Neural cell (in vitro differentiated cells): ENCODE measurements at regions not wholly inside any gene's neighbourhood (a gene's known extent, or its start where the extent isn't known, plus 50 kb on each side); places are given as distances from the start of the nearest gene placed in this dataset.

Source experiments
- EP300 ChIP-seq: fragments of 450-650 bp; conservative IDR thresholded peaks from 2 replicates; pipeline ENCODE4 v1.6.1; 2014; ENCODE audit warnings: antibody characterized with exemption, mild to moderate bottlenecking, moderate library complexity; ENCODE audit not compliant: poor library complexity, severe bottlenecking
- POLR2AphosphoS5 ChIP-seq: IDR thresholded peaks from 2 replicates; pipeline ENCODE4 v1.6.1; 2012
- RAD21 ChIP-seq: fragments of 450-650 bp; conservative IDR thresholded peaks from 2 replicates; pipeline ENCODE4 v1.6.1; 2014; ENCODE audit warnings: antibody characterized with exemption, mild to moderate bottlenecking, moderate library complexity
- TF ChIP-seq, protein P1 (sequence below): fragments of 450-650 bp; IDR thresholded peaks from 2 replicates; pipeline ENCODE4 v1.5.1; 2014; ENCODE audit warnings: antibody characterized with exemption, mild to moderate bottlenecking, moderate library complexity; ENCODE audit not compliant: poor library complexity, severe bottlenecking

DNA sequence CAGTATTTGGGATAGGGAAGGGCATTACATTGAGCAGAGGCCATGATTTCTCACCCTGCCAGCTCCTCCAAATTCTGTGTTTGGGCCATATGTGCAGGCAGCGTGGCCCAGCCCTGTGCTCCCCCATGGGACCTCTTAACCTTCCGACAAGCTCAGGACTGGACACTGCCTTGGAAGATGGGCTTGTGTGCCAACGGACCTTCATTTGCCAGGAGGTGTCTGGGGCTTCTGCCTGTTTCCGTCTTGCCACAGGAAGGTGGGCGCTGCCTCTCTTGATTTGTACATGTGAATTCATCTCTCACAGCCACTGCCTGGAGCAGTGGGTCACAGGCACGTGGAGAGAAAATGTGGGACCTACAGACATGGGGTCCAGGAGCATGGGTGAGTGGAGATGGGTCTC lies 272.6 kb downstream of the CCSER2 start:
- TF ChIP-seq POLR2AphosphoS5, result no peak
- no peak for TF ChIP-seq EP300
- TF ChIP-seq, protein P1, sequence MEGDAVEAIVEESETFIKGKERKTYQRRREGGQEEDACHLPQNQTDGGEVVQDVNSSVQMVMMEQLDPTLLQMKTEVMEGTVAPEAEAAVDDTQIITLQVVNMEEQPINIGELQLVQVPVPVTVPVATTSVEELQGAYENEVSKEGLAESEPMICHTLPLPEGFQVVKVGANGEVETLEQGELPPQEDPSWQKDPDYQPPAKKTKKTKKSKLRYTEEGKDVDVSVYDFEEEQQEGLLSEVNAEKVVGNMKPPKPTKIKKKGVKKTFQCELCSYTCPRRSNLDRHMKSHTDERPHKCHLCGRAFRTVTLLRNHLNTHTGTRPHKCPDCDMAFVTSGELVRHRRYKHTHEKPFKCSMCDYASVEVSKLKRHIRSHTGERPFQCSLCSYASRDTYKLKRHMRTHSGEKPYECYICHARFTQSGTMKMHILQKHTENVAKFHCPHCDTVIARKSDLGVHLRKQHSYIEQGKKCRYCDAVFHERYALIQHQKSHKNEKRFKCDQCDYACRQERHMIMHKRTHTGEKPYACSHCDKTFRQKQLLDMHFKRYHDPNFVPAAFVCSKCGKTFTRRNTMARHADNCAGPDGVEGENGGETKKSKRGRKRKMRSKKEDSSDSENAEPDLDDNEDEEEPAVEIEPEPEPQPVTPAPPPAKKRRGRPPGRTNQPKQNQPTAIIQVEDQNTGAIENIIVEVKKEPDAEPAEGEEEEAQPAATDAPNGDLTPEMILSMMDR, result no peak
- TF ChIP-seq RAD21, result no peak
